ENCODE measurements at regions not wholly inside any gene's neighbourhood (a gene's known extent, or its start where the extent isn't known, plus 50 kb on each side); places are given as distances from the start of the nearest gene placed in this dataset.

DNA sequence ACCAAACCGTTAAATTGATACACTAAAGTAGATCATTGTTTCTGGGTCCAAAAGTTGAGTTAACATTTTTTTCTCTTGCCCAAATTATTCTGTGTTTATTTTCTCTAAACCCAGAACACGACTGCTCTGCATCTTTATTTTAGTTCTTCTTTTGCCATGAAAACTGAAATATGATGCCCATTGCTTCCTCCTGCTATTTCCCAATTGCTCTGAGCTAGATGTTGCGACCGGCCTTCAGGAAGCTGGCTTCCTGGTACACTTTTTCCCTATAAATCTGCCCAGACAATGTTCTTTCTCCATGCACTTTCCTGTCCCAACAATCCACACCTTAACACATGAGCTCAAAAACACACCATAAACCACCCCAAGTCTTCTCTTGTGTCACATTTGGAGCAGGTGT, 501.4 kb downstream of the FBXO15 start (continued):
- TF ChIP-seq, protein P1, sequence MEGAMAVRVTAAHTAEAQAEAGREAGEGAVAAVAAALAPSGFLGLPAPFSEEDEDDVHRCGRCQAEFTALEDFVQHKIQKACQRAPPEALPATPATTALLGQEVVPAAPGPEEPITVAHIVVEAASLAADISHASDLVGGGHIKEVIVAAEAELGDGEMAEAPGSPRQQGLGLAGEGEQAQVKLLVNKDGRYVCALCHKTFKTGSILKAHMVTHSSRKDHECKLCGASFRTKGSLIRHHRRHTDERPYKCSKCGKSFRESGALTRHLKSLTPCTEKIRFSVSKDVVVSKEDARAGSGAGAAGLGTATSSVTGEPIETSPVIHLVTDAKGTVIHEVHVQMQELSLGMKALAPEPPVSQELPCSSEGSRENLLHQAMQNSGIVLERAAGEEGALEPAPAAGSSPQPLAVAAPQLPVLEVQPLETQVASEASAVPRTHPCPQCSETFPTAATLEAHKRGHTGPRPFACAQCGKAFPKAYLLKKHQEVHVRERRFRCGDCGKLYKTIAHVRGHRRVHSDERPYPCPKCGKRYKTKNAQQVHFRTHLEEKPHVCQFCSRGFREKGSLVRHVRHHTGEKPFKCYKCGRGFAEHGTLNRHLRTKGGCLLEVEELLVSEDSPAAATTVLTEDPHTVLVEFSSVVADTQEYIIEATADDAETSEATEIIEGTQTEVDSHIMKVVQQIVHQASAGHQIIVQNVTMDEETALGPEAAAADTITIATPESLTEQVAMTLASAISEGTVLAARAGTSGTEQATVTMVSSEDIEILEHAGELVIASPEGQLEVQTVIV (IDR thresholded peaks at IDR 0.05; ENCODE audit: borderline replicate concordance, partially characterized antibody): no peak
- TF ChIP-seq SUPT20H (IDR thresholded peaks at IDR 0.05; ENCODE audit: borderline replicate concordance, control insufficient read depth, low read depth, low read length) (no peak), RAD21 (IDR thresholded peaks at IDR 0.05; ENCODE audit: insufficient read depth, low read depth, low read length) (no peak), KDM1A (IDR thresholded peaks at IDR 0.05; ENCODE audit: borderline replicate concordance) (no peak), SREBF1 (IDR thresholded peaks at IDR 0.05; ENCODE audit: low read length) (no peak)

DNA sequence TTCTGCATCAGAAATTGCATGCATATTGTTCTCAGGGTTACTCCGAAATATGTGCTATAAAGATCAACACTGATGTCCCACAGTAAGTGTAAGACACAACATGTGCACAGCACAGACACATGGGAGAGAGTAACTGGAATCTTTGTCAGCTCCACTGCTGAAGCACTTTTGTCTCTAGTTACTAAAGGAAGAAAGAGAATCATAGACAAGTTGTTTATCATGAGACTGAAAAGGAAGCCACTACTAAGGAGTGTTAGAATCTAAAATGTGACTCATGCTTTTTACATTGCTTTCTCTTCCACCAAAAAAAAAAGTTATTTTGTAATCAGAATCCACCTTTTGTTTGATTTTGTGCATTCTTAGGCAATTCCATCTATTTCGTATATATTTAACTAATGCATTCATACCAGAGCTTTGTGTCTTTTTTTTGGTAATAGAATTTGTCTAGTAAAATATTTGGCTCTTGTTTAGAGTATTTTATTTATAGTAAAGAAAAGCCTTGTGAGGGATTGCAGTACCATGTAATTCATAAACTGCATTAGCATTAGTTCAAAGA, 502.4 kb downstream of the FBXO15 start:
- no TSS peak for BruUV-seq (replicated peaks)
- Histone ChIP-seq H3K4me3 (no peak overlapping the region), H3K79me2 (ENCODE audit: control insufficient read depth, insufficient read depth, low read length) (no peaks in the 10 kb centered on the region), H3K27ac (ENCODE audit: control insufficient read depth, insufficient read depth) (no peak overlapping the region), H3K27me3 (replicated peaks in 1 of 2; ENCODE audit: control insufficient read depth in 2 of 2, insufficient read depth in 2 of 2, low read length in 1 of 2) (no peaks in the 10 kb centered on the region), H3K9ac (ENCODE audit: control insufficient read depth, insufficient read depth, low read length) (no peak overlapping the region), H3K4me1 (ENCODE audit: control insufficient read depth, insufficient read depth, low read length) (no peaks in the 10 kb centered on the region), H3K4me2 (ENCODE audit: control insufficient read depth, insufficient read depth) (no peak overlapping the region), H3K36me3 (ENCODE audit: control insufficient read depth in 2 of 2, insufficient read depth in 2 of 2, low read length in 1 of 2) (no peaks in the 10 kb centered on the region), H2AFZ (ENCODE audit: control insufficient read depth, low read depth, low read length) (no peak overlapping the region), H4K20me1 (ENCODE audit: control insufficient read depth, insufficient read depth) (no peaks in the 10 kb centered on the region), H3K9me3 (replicated peaks; ENCODE audit: control insufficient read depth, insufficient read depth, low read length) (no peaks in the 10 kb centered on the region)
- ATAC-seq (no peak), FAIRE-seq (no peak), DNase-seq (ENCODE audit: low read depth, low spot score) (no peak)
- WGBS (ENCODE audit: insufficient coverage, insufficient replicate concordance, low lambda C conversion rate, missing lambda C conversion rate): 3% methylated on average over 2 of the region's 2 CpGs
- intact Hi-C loops (cut with micrococcal nuclease; ENCODE audit: unreplicated experiment): no loop called here
- TF ChIP-seq NFYA (IDR thresholded peaks at IDR 0.05; ENCODE audit: borderline replicate concordance, low read depth, low read length): no peak
- TF ChIP-seq, protein P2, sequence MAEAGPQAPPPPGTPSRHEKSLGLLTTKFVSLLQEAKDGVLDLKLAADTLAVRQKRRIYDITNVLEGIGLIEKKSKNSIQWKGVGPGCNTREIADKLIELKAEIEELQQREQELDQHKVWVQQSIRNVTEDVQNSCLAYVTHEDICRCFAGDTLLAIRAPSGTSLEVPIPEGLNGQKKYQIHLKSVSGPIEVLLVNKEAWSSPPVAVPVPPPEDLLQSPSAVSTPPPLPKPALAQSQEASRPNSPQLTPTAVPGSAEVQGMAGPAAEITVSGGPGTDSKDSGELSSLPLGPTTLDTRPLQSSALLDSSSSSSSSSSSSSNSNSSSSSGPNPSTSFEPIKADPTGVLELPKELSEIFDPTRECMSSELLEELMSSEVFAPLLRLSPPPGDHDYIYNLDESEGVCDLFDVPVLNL (IDR thresholded peaks at IDR 0.05; ENCODE audit: low read depth, low read length): no peak
- no peak for TF ChIP-seq SPI1 (IDR thresholded peaks at IDR 0.05; ENCODE audit: borderline replicate concordance, insufficient read depth, low read depth, low read length)
- TF ChIP-seq SRF (IDR thresholded peaks at IDR 0.05; ENCODE audit: low read depth in 2 of 2, low read length in 2 of 2): no peak
- TF ChIP-seq CHD1 (IDR thresholded peaks at IDR 0.05; ENCODE audit: low read depth, low read length): no peak
- SMC1A ChIA-PET (ENCODE audit: uncharacterized antibody, unreplicated experiment): no interaction called here
- in situ Hi-C loops (cut with MboI): no loop called here
- RAD21 ChIA-PET (ENCODE audit: unreplicated experiment): no interaction called here
- CTCF ChIA-PET: no interaction called here
- POLR2A ChIA-PET: no interaction called here
